ENCODE measurements at regions not wholly inside any gene's neighbourhood (a gene's known extent, or its start where the extent isn't known, plus 50 kb on each side); places are given as distances from the start of the nearest gene placed in this dataset.

- DNase-seq, result no peak
Observed at GRCh38 chr3:194738254-194739093, 52.8 kb downstream of the FAM43A start.

GRCh38 chr3:194739498-194740284, 54.0 kb downstream of the FAM43A start:
- DNase-seq, result no peak

- no peak for DNase-seq
Observed at GRCh38 chr3:194740859-194741491, 55.3 kb downstream of the FAM43A start.

- DNase-seq, result no peak
Observed at GRCh38 chr3:194741916-194742315, 56.2 kb downstream of the FAM43A start.

GRCh38 chr3:194744826-194745225, 59.1 kb downstream of the FAM43A start:
- no peak for DNase-seq

- DNase-seq, result no peak
Observed at GRCh38 chr3:194745422-194746184, 59.9 kb downstream of the FAM43A start.

GRCh38 chr3:194748225-194748624, 62.5 kb downstream of the FAM43A start:
- no peak for DNase-seq

- DNase-seq, result no peak
Observed at GRCh38 chr3:194749631-194750490, 64.2 kb downstream of the FAM43A start.

GRCh38 chr3:194750491-194750828, 64.8 kb downstream of the FAM43A start:
- no peak for DNase-seq

- DNase-seq, result no peak
Observed at GRCh38 chr3:194755671-194756459, 70.2 kb downstream of the FAM43A start.

GRCh38 chr3:194756460-194756779, 70.7 kb downstream of the FAM43A start:
- no peak for DNase-seq

- no peak for DNase-seq
Observed at GRCh38 chr3:194756791-194757325, 71.2 kb downstream of the FAM43A start.

- DNase-seq, result no peak
Observed at GRCh38 chr3:194757647-194758061, 72.0 kb downstream of the FAM43A start.

GRCh38 chr3:194758716-194759115, 73.0 kb downstream of the FAM43A start:
- DNase-seq, result no peak

GRCh38 chr3:194760494-194761137, 74.9 kb downstream of the FAM43A start:
- DNase-seq, result no peak

GRCh38 chr3:194761384-194761783, 75.7 kb downstream of the FAM43A start:
- no peak for DNase-seq

GRCh38 chr3:194766845-194767244, 81.2 kb downstream of the FAM43A start:
- no peak for DNase-seq

- no peak for DNase-seq
Observed at GRCh38 chr3:194767446-194768207, 81.9 kb downstream of the FAM43A start.

GRCh38 chr3:194768586-194768985, 82.9 kb downstream of the FAM43A start:
- DNase-seq, result no peak

All from CD4-positive, alpha-beta T cell treated with Interleukin-4 for 1 hour (primary cell).